HG02623 (cell line): ENCODE measurements at regions not wholly inside any gene's neighbourhood (a gene's known extent, or its start where the extent isn't known, plus 50 kb on each side); places are given as distances from the start of the nearest gene placed in this dataset.

Experiments used
- ATAC-seq: cut with Tn5 transposase; IDR thresholded peaks from one replicate; pipeline ENCODE4 v1.9.1; 2021; ENCODE audit warnings: moderate library complexity; ENCODE audit not compliant: unreplicated experiment

DNA sequence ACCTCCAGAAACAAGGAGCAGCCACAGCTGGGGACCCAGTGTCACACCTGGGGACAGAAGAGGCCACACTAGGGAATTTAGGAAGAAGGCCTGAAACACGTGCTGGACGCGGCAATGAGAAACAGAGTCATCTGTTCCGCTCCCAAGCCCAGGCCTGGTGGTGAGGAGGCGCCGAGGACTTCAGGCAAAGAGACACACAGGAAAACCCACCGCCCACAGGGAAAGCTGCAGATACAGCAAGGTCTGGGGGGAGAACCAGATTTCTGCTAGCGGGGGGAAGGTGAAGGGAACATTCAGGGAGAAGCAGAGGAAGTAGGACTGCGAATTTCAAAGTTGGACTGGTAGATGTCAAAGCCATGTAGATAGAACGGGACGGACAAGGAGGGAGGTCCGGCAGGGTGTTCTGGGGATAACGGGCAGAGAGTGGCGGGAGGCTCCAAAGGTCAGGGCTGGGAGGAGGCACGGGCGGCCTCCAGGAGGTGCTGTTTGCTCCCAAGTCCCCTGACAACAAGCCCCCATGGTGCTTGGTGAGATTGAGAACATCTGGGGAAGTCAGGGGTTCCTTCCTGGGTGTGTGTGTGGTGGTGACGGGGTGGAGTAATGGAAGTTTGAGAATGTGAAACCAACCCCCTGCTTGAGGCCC, 351.7 kb upstream of the MYT1L start:
- no peak for ATAC-seq

DNA sequence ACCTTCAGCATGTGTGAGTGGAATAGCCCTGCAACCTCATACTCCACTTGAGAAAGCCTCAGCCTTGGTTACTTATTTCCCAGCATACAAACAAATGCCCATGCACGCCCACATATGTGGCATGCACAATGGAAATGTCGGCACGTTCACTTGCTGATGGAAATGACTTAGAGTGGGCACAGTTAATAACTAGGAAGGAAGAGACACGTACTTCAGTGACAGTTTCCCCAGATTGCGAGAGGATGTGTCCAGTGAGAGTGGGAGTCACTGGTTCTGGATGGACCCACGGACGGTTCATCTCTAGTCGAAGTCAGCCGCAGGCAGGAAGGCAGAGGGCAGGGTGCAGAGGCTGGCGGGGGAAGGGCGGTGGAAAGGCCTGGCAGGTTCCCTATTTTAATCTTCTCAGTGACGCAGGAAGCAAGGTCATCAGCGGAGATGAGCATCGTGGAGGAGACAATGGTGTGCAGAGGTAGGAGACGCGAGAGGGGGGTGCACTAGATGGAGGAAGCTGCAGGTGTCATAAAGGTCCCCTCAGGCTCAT, 350.7 kb upstream of the MYT1L start:
- no peak for ATAC-seq

DNA sequence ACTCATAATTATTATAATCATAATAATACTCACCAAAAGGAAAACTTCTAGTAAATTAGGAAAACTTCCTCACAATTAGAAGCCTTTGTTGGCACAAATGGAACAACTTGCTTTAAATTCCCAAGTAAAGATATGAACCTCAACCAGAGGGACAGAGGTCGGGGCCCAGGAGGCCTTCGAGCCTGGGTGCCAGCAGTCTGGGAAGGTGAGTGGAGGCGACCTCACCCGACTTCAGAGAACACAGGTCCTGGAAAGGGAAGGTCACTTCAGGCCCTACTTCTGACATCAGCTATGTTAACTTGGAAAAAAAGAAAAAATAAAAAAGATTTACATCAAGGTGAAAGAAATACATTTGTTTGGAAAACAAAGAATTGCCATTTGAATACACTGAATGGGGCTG, 350.0 kb upstream of the MYT1L start:
- ATAC-seq: no peak

DNA sequence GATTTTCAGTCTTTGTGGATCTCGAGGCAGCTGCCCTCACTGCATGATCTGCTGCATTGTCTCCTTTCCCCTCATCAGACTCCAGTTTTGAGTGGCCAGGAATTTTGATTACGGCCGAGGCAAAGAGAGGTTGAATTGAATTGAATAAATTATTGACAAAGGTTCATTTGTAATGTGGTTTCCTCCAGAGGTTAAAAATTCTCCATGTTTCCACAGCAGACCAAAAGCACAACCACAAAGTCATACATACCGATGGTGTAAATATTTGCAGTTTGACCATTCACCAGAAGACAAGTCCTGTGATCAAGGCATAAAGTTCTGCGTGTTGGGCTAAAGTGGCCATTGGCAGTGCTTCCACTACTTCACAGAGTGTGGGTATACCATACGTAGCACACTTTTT, 343.8 kb upstream of the MYT1L start:
- ATAC-seq: no peak

DNA sequence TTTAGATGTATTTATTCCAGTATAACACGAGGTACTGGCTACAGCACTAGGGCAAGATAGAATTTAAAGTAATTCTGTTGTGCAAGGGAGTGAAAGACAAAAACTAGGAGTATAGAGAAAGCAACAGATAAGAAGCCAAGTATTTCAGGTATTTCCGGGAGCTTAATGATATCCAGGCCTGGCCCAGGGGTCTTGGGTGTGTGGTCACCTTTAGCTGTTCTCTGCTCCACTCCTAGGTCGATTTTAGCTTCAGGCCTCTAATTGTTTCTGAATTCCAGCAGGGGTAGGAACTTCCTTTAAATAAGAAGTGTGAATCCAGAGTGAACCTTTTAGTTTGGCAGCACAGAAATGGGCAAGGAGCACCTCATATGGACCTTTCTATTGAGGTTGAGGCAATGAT, 342.3 kb upstream of the MYT1L start:
- ATAC-seq: no peak

DNA sequence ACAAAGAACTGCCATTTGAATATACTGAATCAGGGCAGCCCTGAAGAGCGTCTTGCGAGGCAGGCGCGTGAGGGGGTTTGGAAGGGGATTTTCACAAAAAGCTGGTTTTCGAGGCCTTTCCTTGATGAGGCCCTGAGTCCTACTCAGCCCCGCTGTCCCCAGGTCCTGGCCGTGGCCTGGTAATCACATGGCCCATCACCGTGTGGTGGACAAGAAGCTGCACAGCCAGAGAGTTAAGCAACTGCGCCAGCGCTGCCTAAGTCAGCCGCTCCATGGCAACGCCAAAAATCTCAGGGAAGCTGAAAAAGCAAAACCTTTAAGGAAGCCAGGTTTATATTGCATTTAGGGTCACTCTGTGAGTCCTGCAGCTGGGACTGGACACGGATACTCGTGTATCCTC, 341.2 kb upstream of the MYT1L start:
- ATAC-seq: no peak

DNA sequence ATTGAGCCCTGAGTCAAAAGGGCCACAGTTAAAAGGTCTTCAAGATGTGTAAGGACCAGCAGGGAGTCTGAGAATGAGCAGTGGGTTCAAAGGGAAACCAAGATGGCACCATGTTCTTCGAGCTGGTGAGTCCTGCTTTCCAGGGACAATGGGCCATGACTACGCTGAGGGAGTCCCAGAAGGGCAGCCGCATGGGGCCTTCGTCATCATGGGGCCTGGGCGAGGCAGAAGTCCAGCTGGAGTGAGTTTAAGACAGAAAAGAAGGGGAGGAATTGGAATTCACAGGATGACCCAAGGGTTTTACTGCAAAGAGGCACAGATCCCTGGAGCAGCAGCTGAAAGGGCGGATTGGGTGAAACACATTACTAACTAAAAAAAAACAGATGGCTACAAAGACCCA, 340.8 kb upstream of the MYT1L start:
- ATAC-seq: no peak

DNA sequence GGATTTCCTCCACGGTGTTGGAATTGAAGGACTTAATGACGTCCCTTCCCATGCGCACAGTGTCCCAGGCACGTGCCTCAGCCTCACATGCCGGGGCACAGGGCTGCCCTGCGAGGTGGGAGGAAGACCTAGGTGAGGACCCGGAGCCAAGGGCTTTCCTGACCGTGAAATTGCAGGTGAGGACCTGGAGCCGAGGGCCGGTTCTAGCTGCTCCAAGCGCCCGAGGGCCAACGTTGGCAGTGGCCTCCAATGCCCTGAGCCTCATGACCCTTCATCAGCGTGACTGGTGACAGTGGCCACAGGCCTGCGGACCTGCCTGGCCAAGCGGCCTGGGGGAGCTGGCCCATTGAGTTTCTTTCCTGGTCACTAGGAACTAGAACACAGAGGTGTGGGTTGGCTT, 338.2 kb upstream of the MYT1L start:
- ATAC-seq: no peak

DNA sequence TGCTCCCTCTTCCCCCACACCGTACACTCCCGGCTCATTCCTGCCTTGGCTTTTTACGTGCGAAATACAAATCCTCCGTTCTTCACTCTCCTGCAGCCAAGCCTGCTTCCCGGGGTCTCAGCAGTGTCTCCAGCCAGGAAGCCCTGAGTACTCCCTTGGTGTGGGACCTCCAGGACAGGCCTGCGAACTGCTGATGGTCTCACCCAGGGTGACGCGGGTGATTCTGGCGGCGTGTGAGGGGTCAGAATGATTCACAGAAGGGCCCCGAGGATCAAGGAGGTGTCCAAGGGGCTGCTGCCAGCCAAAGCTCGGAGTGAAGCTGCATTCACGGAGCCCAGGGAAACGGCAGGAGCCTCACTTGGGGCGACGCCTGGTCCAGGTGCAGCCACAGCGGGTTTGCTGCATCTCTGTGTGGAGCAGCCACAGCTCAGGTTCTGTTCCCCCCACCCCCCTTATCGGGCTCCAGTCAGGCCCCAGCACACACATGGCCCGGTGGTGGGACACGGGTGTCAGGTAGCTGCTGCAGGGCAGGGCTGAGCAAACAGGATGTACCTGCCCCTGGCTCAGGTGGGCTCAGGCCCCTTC, 337.7 kb upstream of the MYT1L start:
- ATAC-seq: no peak

DNA sequence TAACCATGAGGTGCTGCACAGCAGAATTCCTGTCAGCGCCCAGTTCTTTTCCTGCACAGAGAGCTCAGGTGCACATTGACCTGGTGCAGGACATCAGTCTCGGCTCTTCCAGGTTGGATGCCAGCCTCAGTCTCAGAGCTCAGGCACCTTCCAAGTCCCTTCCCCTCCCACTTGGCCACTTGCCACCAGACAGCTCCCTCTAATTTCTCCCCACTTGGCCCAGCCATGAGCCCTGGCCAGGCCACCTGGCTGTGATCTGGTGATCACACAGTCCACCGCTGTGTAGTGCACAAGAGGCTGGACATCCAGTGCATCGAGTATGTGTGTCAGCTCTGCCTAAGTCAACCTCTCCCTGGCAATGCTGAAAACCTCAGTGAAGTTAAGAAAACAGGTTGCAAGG, 336.6 kb upstream of the MYT1L start:
- no peak for ATAC-seq

DNA sequence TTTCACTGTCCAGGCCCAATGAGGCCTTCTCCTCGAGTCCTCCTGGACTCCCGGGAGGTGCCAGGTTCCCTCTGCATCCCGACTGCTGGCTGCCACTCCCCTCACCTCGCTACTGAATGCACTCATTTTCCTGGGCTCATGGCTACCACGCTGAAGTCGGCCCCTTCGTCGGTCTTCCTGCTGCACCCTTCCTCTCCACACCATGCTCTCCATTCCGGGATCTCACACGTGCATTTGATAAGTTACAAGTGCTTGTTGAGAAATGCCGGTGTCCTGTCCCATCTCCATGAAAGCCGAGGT, 334.7 kb upstream of the MYT1L start:
- ATAC-seq: no peak

DNA sequence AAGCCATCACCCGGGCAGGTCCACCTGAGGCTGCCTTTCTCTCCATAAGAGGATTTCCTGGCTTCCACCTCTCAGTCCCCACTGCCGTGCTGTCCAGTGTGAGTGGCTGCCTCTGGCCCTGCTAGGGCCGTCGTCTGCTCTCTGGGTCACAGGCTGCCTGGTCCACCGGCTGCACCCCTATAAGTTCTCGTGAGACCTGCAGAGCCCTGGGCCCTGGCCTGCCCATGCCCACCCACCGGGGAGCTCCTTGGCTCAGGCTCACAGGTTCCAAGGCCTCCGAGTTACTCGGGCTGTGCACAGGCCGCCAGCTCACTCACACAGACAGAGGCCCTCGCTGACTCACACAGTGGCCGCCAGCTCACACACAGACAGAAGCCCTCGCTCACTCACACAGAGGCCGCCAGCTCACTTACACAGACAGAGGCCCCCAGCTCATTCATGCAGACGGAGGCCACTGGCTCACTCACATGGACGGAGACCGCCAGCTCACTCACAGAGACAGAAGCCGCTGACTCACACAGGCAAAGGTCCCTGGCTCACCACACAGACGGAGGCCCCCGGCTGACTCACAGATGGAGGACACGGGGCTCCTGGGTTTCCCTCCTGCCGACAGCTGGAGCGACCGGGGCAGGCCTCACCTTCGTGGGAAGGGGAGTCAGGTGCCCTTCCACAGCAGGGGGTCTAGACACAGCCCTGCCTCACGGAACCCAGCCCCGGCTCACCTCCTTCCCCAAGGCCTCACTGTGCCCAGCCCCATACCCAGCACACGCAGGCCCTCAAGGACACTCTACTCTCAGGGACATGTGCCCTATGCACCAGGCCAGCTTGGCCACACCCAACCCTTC, 334.1 kb upstream of the MYT1L start:
- ATAC-seq: no peak

DNA sequence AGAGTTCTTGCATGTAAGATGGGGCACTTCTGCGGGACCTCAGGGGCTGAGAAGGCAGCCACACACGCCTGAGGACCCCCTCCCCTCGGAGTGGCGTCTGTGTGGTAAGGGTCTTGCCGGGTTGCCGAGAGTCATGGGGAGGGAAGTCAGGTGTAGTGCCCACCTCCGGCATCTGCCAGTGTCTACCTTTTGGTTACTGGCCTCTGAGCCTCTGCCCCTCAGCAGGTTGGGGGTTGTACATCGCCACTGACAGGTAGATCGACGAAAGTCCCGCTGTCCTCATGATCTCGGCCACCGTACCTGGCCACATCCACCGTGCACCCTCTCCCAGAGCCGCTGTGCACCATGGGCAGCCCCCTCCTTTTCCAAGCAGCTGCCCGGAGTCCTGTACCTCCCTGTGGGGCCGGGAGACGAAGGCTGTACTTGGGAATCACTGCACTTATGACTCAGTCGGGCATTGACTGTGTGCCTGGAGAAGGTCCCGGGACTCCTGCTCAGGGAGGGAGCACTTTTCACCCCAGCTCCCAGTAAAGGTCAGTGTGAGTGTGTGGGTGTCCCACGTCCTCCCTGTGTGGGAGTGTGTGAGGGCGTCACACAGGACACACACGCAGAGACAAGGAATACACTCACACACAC, 332.4 kb upstream of the MYT1L start:
- no peak for ATAC-seq

DNA sequence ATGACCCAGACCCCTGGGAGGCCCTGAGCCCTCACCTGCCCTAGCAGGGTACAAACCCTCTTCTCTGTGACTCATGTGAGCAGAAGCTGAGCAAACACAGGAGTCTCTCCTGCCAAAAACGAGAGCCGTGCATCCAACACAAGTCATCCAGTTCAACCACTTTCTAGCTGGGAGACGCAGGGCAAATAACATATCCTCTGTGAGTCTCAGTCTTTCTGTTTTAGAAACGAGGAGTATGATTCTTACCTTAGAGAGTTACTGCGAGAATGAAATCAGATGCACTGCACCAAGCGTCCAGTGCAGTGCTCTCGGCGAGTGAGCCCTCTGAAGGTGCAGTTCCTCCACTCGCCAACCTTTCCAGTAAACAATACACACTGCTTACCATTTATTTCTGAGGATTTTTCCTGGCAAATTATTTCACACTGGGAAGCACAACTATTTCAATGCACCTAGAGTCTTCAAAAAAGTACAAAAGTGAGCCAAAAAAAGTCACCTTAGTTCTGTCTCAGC, 331.8 kb upstream of the MYT1L start:
- ATAC-seq: no peak

DNA sequence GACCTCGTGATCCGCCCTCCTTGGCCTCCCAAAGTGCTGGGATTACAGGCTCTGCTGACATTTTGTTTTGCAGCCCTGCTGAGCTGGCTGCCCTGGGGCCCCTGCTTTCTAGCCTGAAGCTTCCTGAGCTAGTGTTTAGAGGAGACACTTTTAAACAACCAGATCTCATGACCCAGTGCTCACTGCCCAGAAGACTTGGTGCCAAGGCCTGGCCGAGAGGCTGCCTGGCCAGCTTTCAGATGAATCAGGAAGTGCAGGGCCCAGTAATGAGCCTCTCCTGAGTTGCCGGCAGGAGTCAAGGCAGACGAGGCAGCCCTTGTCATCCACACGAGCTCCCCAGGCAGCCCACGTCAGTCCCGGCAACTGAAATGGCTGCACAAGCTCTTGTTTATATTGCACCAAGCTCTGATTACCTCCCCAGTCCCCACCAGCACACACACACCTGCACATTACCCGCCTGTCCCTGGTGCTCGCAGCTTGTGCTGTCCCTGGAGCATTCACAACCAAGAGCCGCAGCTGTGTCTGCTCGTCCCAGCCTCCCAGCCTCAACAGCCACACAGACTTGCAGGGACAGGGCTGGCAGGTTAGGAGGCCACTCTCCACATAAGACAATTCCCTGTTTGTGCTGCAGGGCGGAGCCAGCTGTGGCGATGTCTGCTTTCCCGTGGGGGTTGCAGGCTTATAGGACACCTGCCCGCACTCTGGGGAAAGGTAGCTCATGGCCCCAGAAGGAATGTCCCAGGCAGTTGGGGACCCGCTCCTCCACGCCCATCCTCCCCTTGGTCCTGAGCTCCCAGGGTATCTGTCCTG, 331.2 kb upstream of the MYT1L start:
- ATAC-seq: no peak

DNA sequence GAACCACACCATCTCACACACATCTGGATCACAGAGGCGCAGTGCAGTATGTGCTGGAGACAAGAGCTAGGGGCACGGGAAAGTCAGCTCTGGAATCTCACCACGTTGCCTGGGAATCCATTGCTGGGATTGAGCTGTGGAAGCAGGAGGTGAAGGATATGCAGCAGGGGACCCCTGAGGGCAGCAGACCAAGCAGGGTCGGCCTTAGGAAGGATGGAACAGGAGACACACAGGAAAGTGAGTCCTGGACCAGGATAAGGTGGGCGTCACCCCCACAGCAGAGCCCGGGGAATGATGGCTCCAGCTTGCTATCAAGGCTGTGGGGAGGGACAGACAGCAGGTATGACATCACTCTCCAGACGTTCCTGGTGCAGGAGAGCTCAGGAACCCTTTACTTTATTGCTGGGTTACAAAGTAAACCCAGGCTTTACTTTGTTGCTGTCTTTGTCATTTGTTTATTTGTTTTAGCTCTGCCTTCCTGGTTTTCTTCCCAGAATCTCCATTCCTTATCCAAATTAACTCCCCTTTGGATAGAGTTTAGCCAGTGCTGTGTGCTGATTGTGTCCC, 329.8 kb upstream of the MYT1L start:
- no peak for ATAC-seq

DNA sequence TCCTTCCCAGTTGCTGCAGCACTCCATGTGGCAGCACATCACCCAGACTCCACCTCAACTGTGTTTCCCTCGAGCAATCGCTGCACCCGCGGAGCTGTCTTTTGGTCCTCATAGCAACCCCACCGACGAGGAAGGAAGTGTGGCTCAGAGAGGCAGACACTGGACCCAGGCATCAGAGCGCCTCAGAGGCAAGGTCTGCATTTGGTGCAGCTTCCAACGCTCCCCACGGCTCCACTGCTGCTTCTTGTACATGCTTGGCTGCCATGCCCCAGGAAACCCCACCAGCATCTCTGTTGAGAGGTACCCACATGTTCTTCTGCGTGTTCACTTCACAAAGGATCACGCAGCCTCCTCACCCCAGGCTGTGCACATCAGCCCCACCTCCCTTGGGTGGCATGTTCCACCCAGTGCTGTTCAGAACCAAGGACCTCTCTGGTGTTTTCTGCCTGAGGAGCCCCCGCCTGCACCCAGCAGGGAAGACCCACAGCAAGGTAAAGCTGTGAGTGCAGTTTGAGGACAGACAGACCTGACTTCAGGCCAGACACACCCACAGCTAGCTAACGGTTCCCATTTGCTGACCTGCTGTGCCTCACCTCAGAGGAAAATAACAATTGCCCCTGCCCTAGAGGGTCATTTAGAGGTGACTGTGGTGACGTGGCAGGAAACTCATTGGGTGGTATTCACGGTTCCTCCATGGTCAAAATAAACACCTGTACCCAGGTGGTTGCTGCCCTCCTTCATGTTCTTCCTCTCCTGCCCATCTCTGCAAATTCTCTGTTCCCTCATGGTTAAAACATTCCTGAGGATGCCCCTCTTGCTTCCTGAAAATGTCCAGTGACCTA, 326.3 kb upstream of the MYT1L start:
- no peak for ATAC-seq

DNA sequence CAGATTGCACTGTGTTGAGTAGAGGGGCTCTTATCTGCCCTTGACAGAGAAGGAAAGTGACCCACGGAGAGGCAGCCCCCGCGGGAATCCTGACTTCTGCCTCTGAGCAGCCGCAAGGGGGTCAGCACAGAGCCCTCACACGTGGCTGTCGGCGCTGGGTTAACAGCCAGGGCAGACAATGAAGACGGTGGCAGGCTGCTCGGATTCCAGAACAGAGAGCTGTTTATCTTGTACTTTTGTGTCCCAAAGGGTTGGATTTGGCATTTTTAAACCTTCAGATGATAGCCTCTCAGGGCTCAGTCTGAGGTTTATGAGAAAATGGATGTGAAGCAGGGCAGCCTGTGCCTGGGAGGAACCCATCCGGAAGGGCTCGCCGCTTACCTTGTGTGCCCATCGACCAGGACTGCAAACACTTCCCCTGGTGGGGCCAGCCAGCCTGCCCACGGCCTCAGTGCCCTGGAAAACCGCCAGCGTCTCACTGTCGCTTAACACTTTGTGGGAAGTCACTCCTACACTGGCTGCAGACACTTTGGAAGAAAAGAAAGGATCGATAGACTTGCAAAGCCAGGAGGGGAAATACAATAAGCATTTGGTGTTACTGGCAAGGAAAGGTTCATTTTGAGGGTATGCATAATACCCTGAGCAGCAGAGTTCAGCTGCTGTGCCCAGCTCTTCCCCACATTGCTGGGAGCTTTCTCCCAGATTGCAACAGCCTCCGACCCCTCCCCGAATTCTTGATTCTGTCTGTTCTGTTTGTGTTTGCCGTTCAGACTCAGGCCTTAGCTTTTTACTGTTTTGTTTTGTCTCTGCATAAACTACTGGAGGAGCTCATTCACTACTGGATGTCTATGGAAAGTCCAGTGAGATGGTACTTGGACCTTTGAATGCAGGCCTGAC, 325.3 kb upstream of the MYT1L start:
- ATAC-seq: no peak
